Fibroblast of peridontal ligament (primary cell): ENCODE measurements at regions not wholly inside any gene's neighbourhood (a gene's known extent, or its start where the extent isn't known, plus 50 kb on each side); places are given as distances from the start of the nearest gene placed in this dataset.
"Not testable (repeated sequence)": the region's sequence is repeated elsewhere in the genome, so short reads cannot be mapped to it uniquely, and the experiment has no call there.

Source experiments
- DNase-seq: peaks from one replicate; pipeline ENCODE4 v3.0.0-alpha.2; 2010; ENCODE audit errors: extremely low read depth

- no peak for DNase-seq
Measured at GRCh38 chr2:8363161-8363560, 318.7 kb upstream of the ID2 start.

- no peak for DNase-seq
Measured at GRCh38 chr2:8364668-8365067, 317.2 kb upstream of the ID2 start.

- DNase-seq = no peak
Measured at GRCh38 chr2:8365331-8365910, 316.4 kb upstream of the ID2 start.

GRCh38 chr2:8367833-8368232 lies 314.0 kb upstream of the ID2 start:
- no peak for DNase-seq

GRCh38 chr2:8368463-8368862 lies 313.4 kb upstream of the ID2 start:
- no peak for DNase-seq

GRCh38 chr2:8369522-8369921 lies 312.3 kb upstream of the ID2 start:
- DNase-seq = no peak

GRCh38 chr2:8370258-8370802 lies 311.5 kb upstream of the ID2 start:
- DNase-seq = no peak

GRCh38 chr2:8371653-8372052 lies 310.2 kb upstream of the ID2 start:
- no peak for DNase-seq

GRCh38 chr2:8374782-8375181 lies 307.1 kb upstream of the ID2 start:
- no peak for DNase-seq

- no peak for DNase-seq
Measured at GRCh38 chr2:8376603-8377410, 305.0 kb upstream of the ID2 start.

- no peak for DNase-seq
Measured at GRCh38 chr2:8378016-8378810, 303.6 kb upstream of the ID2 start.

- DNase-seq = no peak
Measured at GRCh38 chr2:8379128-8379527, 302.7 kb upstream of the ID2 start.

- DNase-seq = no peak
Measured at GRCh38 chr2:8379549-8379948, 302.3 kb upstream of the ID2 start.

- no peak for DNase-seq
Measured at GRCh38 chr2:8380026-8380425, 301.8 kb upstream of the ID2 start.

- DNase-seq = no peak
Measured at GRCh38 chr2:8380566-8380965, 301.3 kb upstream of the ID2 start.

GRCh38 chr2:8382485-8382884 lies 299.4 kb upstream of the ID2 start:
- no peak for DNase-seq

- not testable (repeated sequence) for DNase-seq
Measured at GRCh38 chr2:8386748-8387147, 295.1 kb upstream of the ID2 start.

GRCh38 chr2:8388781-8389180 lies 293.1 kb upstream of the ID2 start:
- DNase-seq = no peak

GRCh38 chr2:8389431-8390108 lies 292.3 kb upstream of the ID2 start:
- no peak for DNase-seq

- DNase-seq = no peak
Measured at GRCh38 chr2:8391126-8391525, 290.7 kb upstream of the ID2 start.

GRCh38 chr2:8391584-8391983 lies 290.3 kb upstream of the ID2 start:
- DNase-seq = no peak
